Spleen (tissue), 7 donors: ENCODE measurements at regions not wholly inside any gene's neighbourhood (a gene's known extent, or its start where the extent isn't known, plus 50 kb on each side); places are given as distances from the start of the nearest gene placed in this dataset.

Experiments used
- POLR2AphosphoS5 ChIP-seq, 3 donors: sonication (generic); formaldehyde crosslinking; IDR thresholded peaks; one replicate each; pipeline ENCODE4 v1.5.1; 2017; ENCODE audit warnings: antibody characterized with exemption in 3 of 3
- TF ChIP-seq, protein P1 (sequence below), 11 experiments: fragments of 200-600 bp in 7 of 11; fragments of 450-650 bp in 4 of 11; sonication (generic) in 4 of 11; IDR thresholded peaks in 8 of 11; conservative IDR thresholded peaks in 3 of 11; 1 replicate in 7 of 11; 2 replicates in 4 of 11; pipeline versions ENCODE4 v1.4.0 to v1.8.0; 2016 to 2021; ENCODE audit warnings: antibody characterized with exemption in 11 of 11, inconsistent platforms in 4 of 11, mild to moderate bottlenecking in 1 of 11
- donor health status: DM: no; HTN: no; CAD: no; lungs with moderate emphysema.
- donor health status: DM: no; HTN: no; CAD: no.
- donor health status: DM: no; HTN: no; CAD: no.

DNA sequence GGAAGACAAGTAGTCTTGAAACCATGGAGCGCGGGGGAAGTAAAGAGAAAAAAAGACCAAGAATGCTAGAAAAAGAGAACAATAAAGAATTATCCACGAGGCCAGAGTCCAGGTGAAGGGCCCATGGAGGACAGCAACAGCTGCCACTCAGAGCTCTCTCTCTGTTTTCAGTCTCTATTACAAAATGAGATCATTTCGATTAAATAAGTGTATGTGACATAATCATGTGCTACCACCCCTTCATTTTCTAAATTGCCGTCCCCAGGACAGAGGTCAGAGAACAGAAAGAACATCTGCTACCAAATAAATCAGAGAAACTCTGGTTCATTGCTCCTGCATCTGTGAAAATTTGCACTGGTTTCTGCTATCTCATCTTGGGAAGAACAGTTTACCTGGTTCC, 838.7 kb downstream of the RNF144A start:
- TF ChIP-seq, protein P1, sequence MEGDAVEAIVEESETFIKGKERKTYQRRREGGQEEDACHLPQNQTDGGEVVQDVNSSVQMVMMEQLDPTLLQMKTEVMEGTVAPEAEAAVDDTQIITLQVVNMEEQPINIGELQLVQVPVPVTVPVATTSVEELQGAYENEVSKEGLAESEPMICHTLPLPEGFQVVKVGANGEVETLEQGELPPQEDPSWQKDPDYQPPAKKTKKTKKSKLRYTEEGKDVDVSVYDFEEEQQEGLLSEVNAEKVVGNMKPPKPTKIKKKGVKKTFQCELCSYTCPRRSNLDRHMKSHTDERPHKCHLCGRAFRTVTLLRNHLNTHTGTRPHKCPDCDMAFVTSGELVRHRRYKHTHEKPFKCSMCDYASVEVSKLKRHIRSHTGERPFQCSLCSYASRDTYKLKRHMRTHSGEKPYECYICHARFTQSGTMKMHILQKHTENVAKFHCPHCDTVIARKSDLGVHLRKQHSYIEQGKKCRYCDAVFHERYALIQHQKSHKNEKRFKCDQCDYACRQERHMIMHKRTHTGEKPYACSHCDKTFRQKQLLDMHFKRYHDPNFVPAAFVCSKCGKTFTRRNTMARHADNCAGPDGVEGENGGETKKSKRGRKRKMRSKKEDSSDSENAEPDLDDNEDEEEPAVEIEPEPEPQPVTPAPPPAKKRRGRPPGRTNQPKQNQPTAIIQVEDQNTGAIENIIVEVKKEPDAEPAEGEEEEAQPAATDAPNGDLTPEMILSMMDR (IDR thresholded peaks at IDR 0.05 in 8 of 11, conservative IDR thresholded peaks at IDR 0.05 in 3 of 11) = no peak
- no peak for TF ChIP-seq POLR2AphosphoS5 (IDR thresholded peaks at IDR 0.05)
